Endodermal cell (in vitro differentiated cells): ENCODE measurements at regions not wholly inside any gene's neighbourhood (a gene's known extent, or its start where the extent isn't known, plus 50 kb on each side); places are given as distances from the start of the nearest gene placed in this dataset.

ENCODE experiments used
- DNase-seq: peaks from one replicate; pipeline ENCODE4 v3.0.0-alpha.2; 2017
- H3K27ac ChIP-seq: 2 replicates; pipeline ENCODE4 v1.5.1; 2013; ENCODE audit warnings: mild to moderate bottlenecking, low read depth, low read length, moderate library complexity
- H3K27me3 ChIP-seq: 2 replicates; pipeline ENCODE4 v1.6.1; 2013; ENCODE audit warnings: mild to moderate bottlenecking, low read length, moderate library complexity; ENCODE audit not compliant: insufficient read depth, control insufficient read depth, poor library complexity, severe bottlenecking
- H3K36me3 ChIP-seq: 2 replicates; pipeline ENCODE4 v1.7.0; 2013; ENCODE audit warnings: mild to moderate bottlenecking, low read length, moderate library complexity; ENCODE audit not compliant: control insufficient read depth, insufficient read depth
- H3K4me1 ChIP-seq: one replicate; pipeline ENCODE4 v1.7.0; 2013; ENCODE audit warnings: low read length; ENCODE audit not compliant: control insufficient read depth, insufficient read depth
- H3K4me3 ChIP-seq: 2 replicates; pipeline ENCODE4 v1.5.1; 2013; ENCODE audit warnings: mild to moderate bottlenecking, low read length, moderate library complexity
- H3K9ac ChIP-seq: 2 replicates; pipeline ENCODE4 v1.6.1; 2013; ENCODE audit warnings: mild to moderate bottlenecking, low read length, moderate library complexity; ENCODE audit not compliant: poor library complexity, severe bottlenecking; ENCODE audit errors: extremely low read depth
- H3K9me3 ChIP-seq: 2 replicates; pipeline ENCODE4 v1.6.1; 2013; ENCODE audit warnings: mild to moderate bottlenecking, low read length, moderate library complexity; ENCODE audit not compliant: control insufficient read depth
- H3K27ac Mint-ChIP-seq: 2 replicates; pipeline ENCODE4 v1.8.0; 2020; ENCODE audit warnings: mixed read lengths
- H3K27me3 Mint-ChIP-seq: 2 replicates; pipeline ENCODE4 v1.8.0; 2021; ENCODE audit warnings: mild to moderate bottlenecking, mixed read lengths; ENCODE audit not compliant: insufficient read depth
- H3K36me3 Mint-ChIP-seq: 2 replicates; pipeline ENCODE4 v1.8.0; 2020; ENCODE audit warnings: low read depth, mixed read lengths
- H3K4me1 Mint-ChIP-seq: 2 replicates; pipeline ENCODE4 v1.8.0; 2020; ENCODE audit warnings: mixed read lengths
- H3K4me3 Mint-ChIP-seq: 2 replicates; pipeline ENCODE4 v1.8.0; 2020; ENCODE audit warnings: mild to moderate bottlenecking, moderate library complexity, mixed read lengths
- H3K9me3 Mint-ChIP-seq: 2 replicates; pipeline ENCODE4 v1.8.0; 2020; ENCODE audit warnings: mild to moderate bottlenecking, mixed read lengths
- WGBS, 2 experiments: methylation state at CpG; one replicate each; pipeline versions ENCODE4 v1.1.5 to v1.1.7; 2013; ENCODE audit warnings: missing lambda C conversion rate in 2 of 2, mixed read lengths in 1 of 2; ENCODE audit not compliant: insufficient coverage in 1 of 2, insufficient read length in 1 of 2; 5-methylcytosine and 5-hydroxymethylcytosine counted together
- TF ChIP-seq, protein P1 (sequence below): fragments of 200-600 bp; sonication (generic); conservative IDR thresholded peaks from 2 replicates; pipeline ENCODE4 v1.5.0; 2021; ENCODE audit warnings: antibody characterized with exemption, mild to moderate bottlenecking

DNA sequence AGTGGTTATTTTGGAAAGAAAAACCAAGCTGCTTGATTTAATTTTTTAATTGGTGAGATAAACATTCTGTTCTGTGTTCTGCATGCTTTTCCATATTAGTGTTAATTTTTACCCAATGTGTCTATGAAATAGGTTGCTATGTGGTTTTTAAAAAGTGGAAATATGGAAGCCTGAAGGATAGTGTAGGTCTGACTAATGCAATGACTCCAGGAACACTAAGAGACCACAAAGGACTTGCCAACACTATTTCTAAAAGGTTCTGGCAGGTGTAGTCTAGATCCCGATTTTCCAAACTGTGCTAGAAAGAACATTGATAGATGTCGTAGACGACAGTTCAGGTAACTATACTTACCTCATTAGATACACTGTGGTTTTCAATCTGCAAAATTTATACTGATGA is 877.4 kb upstream of the GOT2 start:
- TF ChIP-seq, protein P1, sequence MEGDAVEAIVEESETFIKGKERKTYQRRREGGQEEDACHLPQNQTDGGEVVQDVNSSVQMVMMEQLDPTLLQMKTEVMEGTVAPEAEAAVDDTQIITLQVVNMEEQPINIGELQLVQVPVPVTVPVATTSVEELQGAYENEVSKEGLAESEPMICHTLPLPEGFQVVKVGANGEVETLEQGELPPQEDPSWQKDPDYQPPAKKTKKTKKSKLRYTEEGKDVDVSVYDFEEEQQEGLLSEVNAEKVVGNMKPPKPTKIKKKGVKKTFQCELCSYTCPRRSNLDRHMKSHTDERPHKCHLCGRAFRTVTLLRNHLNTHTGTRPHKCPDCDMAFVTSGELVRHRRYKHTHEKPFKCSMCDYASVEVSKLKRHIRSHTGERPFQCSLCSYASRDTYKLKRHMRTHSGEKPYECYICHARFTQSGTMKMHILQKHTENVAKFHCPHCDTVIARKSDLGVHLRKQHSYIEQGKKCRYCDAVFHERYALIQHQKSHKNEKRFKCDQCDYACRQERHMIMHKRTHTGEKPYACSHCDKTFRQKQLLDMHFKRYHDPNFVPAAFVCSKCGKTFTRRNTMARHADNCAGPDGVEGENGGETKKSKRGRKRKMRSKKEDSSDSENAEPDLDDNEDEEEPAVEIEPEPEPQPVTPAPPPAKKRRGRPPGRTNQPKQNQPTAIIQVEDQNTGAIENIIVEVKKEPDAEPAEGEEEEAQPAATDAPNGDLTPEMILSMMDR: no peak
- H3K9me3 ChIP-seq: no peaks in the 10 kb centered on the region
- Mint-ChIP-seq H3K4me3 (no peak overlapping the region), H3K4me1 (peaks cover 47% of the 10 kb centered on the region), H3K9me3 (no peaks in the 10 kb centered on the region), H3K27me3 (no peaks in the 10 kb centered on the region), H3K36me3 (no peaks in the 10 kb centered on the region), H3K27ac (no peak overlapping the region)
- no peak overlapping the region for H3K9ac ChIP-seq
- H3K27me3 ChIP-seq: peaks cover 6% of the 10 kb centered on the region
- peaks cover 4% of the 10 kb centered on the region for H3K4me1 ChIP-seq
- DNase-seq: no peak
- H3K4me3 ChIP-seq: no peak overlapping the region
- WGBS, 2 experiments: 83 to 92% methylated on average over 1 to 3 of the region's 3 CpGs
- H3K36me3 ChIP-seq: no peaks in the 10 kb centered on the region
- H3K27ac ChIP-seq: no peak overlapping the region

DNA sequence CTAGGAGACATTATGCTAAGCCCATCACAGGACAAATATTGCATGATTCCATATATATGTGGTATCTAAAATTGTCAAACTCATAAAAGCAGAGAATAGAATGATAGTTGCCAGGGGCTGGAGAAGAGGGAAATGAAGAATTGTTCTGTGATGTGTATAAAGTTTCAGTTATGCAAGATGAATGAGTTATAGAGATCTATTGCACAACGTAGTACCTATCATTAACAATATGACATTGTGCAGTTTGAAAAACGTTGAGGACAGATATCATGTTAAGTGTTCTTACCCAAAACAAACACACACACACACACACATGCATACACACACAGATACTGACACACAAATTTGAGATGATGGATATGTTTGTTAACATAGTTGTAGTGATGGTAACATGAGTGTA is 871.6 kb upstream of the GOT2 start:
- Histone ChIP-seq H3K36me3 (no peaks in the 10 kb centered on the region), H3K4me1 (peaks cover 4% of the 10 kb centered on the region), H3K27ac (no peak overlapping the region), H3K4me3 (no peak overlapping the region), H3K9ac (no peak overlapping the region), H3K27me3 (peaks cover 6% of the 10 kb centered on the region), H3K9me3 (no peaks in the 10 kb centered on the region)
- H3K27me3 Mint-ChIP-seq: no peaks in the 10 kb centered on the region
- H3K4me1 Mint-ChIP-seq: peaks cover 24% of the 10 kb centered on the region
- H3K9me3 Mint-ChIP-seq: no peaks in the 10 kb centered on the region
- TF ChIP-seq, protein P1: no peak
- DNase-seq: no peak
- H3K36me3 Mint-ChIP-seq: no peaks in the 10 kb centered on the region
- H3K4me3 Mint-ChIP-seq: no peak overlapping the region
- no CpG with 5 or more reads among the region's 2 CpGs for WGBS, 2 experiments
- H3K27ac Mint-ChIP-seq: no peak overlapping the region

DNA sequence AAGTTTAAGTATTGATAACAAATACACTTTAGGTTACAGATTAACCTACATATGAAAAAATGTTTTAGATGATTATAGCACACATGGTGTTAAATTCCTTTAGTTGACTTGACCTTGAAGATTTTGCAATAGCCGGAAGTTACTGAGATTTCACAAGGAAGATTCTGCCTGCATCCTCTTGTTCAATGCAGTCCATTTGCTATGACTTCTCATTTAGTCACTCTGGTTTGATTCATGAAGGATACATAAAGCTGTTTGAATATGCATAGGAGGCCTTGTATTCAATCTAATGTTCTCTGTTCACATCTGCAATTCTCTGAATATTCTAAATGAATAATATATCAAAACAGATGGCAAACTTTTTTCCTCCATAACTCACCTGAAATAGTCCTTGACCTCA is 870.2 kb upstream of the GOT2 start:
- no peak for DNase-seq
- H3K4me3 Mint-ChIP-seq: no peak overlapping the region
- peaks cover 21% of the 10 kb centered on the region for H3K4me1 Mint-ChIP-seq
- TF ChIP-seq, protein P1: no peak
- Histone ChIP-seq H3K9me3 (no peaks in the 10 kb centered on the region), H3K27ac (no peak overlapping the region), H3K9ac (no peak overlapping the region), H3K27me3 (peaks cover 5% of the 10 kb centered on the region), H3K36me3 (no peaks in the 10 kb centered on the region), H3K4me1 (no peaks in the 10 kb centered on the region), H3K4me3 (no peak overlapping the region)
- H3K36me3 Mint-ChIP-seq: no peaks in the 10 kb centered on the region
- no peaks in the 10 kb centered on the region for H3K27me3 Mint-ChIP-seq
- H3K27ac Mint-ChIP-seq: no peak overlapping the region
- H3K9me3 Mint-ChIP-seq: no peaks in the 10 kb centered on the region
- WGBS, 2 experiments: 96 to 100% methylated on average over 1 of the region's 1 CpG
